ENCODE measurements at regions not wholly inside any gene's neighbourhood (a gene's known extent, or its start where the extent isn't known, plus 50 kb on each side); places are given as distances from the start of the nearest gene placed in this dataset.

GRCh38 chr12:124677552-124678356, 110.3 kb upstream of the NCOR2 start:
- H3K4me3 ChIP-seq = no peak overlapping the region
- no peaks in the 10 kb centered on the region for H3K27me3 ChIP-seq
- no peaks in the 10 kb centered on the region for H3K9me3 ChIP-seq
- H3K36me3 ChIP-seq = no peaks in the 10 kb centered on the region
- whole genome bisulfite sequencing, 2 donors (ENCODE audit: low coverage in 1 of 2) = 94% methylated on average over 14 of the region's 21 CpGs; no CpG with 5 or more reads in 1 of the 2 donors
- TF ChIP-seq CTCF (IDR thresholded peaks at IDR 0.05) = no peak
- no peak for TF ChIP-seq EP300 (IDR thresholded peaks at IDR 0.05)
- TF ChIP-seq POLR2AphosphoS5 (IDR thresholded peaks at IDR 0.05) = no peak
- TF ChIP-seq POLR2A (IDR thresholded peaks at IDR 0.05) = no peak
- H3K27ac ChIP-seq = peak overlapping the region in 2 of 4 donors; percentile 78 to 81
- no peak for ATAC-seq
- H3K4me1 ChIP-seq = peaks cover 0 to 89% (median 33%) of the 10 kb centered on the region in 3 donors

- no peaks in the 10 kb centered on the region for H3K9me3 ChIP-seq
- H3K27me3 ChIP-seq = no peaks in the 10 kb centered on the region
- peak overlapping the region in 1 of 2 donors; percentile 28 for H3K4me3 ChIP-seq
- WGBS, 2 donors (ENCODE audit: low coverage in 1 of 2) = 89% methylated on average over 16 of the region's 42 CpGs; no CpG with 5 or more reads in 1 of the 2 donors
- ATAC-seq = no peak
- H3K27ac ChIP-seq = peak overlapping the region; percentile 54 to 81 (median 77)
- TF ChIP-seq CTCF (IDR thresholded peaks at IDR 0.05) (no peak), EP300 (IDR thresholded peaks at IDR 0.05) (no peak)
- peaks cover 0 to 80% (median 25%) of the 10 kb centered on the region in 3 donors for H3K4me1 ChIP-seq
- no peaks in the 10 kb centered on the region for H3K36me3 ChIP-seq
Observed at GRCh38 chr12:124676714-124677462, 109.5 kb upstream of the NCOR2 start.

GRCh38 chr12:124675881-124676713, 108.7 kb upstream of the NCOR2 start:
- peaks cover 0 to 72% (median 19%) of the 10 kb centered on the region in 3 donors for H3K4me1 ChIP-seq
- no peaks in the 10 kb centered on the region for H3K36me3 ChIP-seq
- H3K9me3 ChIP-seq = no peaks in the 10 kb centered on the region
- H3K27ac ChIP-seq = peak overlapping the region; percentile 54 to 81 (median 77)
- WGBS, 2 donors (ENCODE audit: low coverage in 1 of 2) = 38 to 50% methylated on average over 5 to 23 of the region's 36 CpGs
- TF ChIP-seq POLR2A (IDR thresholded peaks at IDR 0.05) (no peak), EP300 (IDR thresholded peaks at IDR 0.05) (no peak), POLR2AphosphoS5 (IDR thresholded peaks at IDR 0.05) (peak; percentile 95), CTCF (IDR thresholded peaks at IDR 0.05) (peak in 2 of 4 experiments; percentile 55 to 60)
- H3K4me3 ChIP-seq = peak overlapping the region in 1 of 2 donors; percentile 28
- peak; percentile 76 for ATAC-seq
- no peaks in the 10 kb centered on the region for H3K27me3 ChIP-seq

- no peaks in the 10 kb centered on the region for H3K27me3 ChIP-seq
- H3K36me3 ChIP-seq = no peaks in the 10 kb centered on the region
- ATAC-seq = no peak
- peak overlapping the region in 3 of 4 donors; percentile 76 to 81 (median 78) for H3K27ac ChIP-seq
- peaks cover 0 to 5% (median 0%) of the 10 kb centered on the region in 3 donors for H3K9me3 ChIP-seq
- no peak overlapping the region for H3K4me3 ChIP-seq
- H3K4me1 ChIP-seq = peaks cover 0 to 61% (median 18%) of the 10 kb centered on the region in 3 donors
- WGBS, 2 donors (ENCODE audit: low coverage in 1 of 2) = 100% methylated on average over 1 of the region's 1 CpG; no CpG with 5 or more reads in 1 of the 2 donors
- TF ChIP-seq POLR2AphosphoS5 (IDR thresholded peaks at IDR 0.05) (no peak), CTCF (IDR thresholded peaks at IDR 0.05) (no peak), EP300 (IDR thresholded peaks at IDR 0.05) (no peak), POLR2A (IDR thresholded peaks at IDR 0.05) (no peak)
Observed at GRCh38 chr12:124674937-124675336, 107.5 kb upstream of the NCOR2 start.

Measured in gastroesophageal sphincter (tissue), 4 donors.